Neural progenitor cell (in vitro differentiated cells): ENCODE measurements at regions not wholly inside any gene's neighbourhood (a gene's known extent, or its start where the extent isn't known, plus 50 kb on each side); places are given as distances from the start of the nearest gene placed in this dataset.

ENCODE experiments used
- CTCF ChIP-seq: fragments of 200-600 bp; sonication (generic); IDR thresholded peaks from 2 replicates; pipeline ENCODE4 v1.5.1; 2017; ENCODE audit warnings: antibody characterized with exemption, mild to moderate bottlenecking
- EZH2phosphoT487 ChIP-seq: fragments of 200-600 bp; sonication (generic); IDR thresholded peaks from 2 replicates; pipeline ENCODE4 v1.6.1; 2017; ENCODE audit warnings: antibody characterized with exemption

GRCh38 chr4:66376396-66376795 lies 706.1 kb upstream of the EPHA5 start:
- TF ChIP-seq EZH2phosphoT487 (no peak), CTCF (no peak)
